Thoracic aorta (tissue), 2 donors: ENCODE measurements at regions not wholly inside any gene's neighbourhood (a gene's known extent, or its start where the extent isn't known, plus 50 kb on each side); places are given as distances from the start of the nearest gene placed in this dataset.
"Not testable (repeated sequence)": the region's sequence is repeated elsewhere in the genome, so short reads cannot be mapped to it uniquely, and the experiment has no call there.

ENCODE experiments used
- ATAC-seq: fragments of 150-250 bp; one replicate; pipeline ENCODE4 v1.8.0; 2017; ENCODE audit warnings: low read depth; ENCODE audit not compliant: insufficient number of reproducible peaks, low FRiP score
- DNase-seq: peaks from one replicate; pipeline ENCODE4 v3.0.0-alpha.2; 2020; ENCODE audit warnings: low spot score
- H3K27ac ChIP-seq, 2 donors: fragments of 200-600 bp; sonication (generic); 1 replicate in 1 of 2; 2 replicates in 1 of 2; pipeline ENCODE4 v1.5.1; 2016; ENCODE audit warnings: mild to moderate bottlenecking in 2 of 2, moderate library complexity in 2 of 2
- H3K27me3 ChIP-seq: fragments of 200-600 bp; sonication (generic); replicated peaks from 2 replicates; pipeline ENCODE4 v1.6.0; 2016; ENCODE audit warnings: mild to moderate bottlenecking; ENCODE audit not compliant: insufficient read depth
- H3K36me3 ChIP-seq: fragments of 200-600 bp; sonication (generic); one replicate; pipeline ENCODE4 v1.5.1; 2016
- H3K4me1 ChIP-seq, 2 donors: fragments of 200-600 bp; sonication (generic); 1 replicate in 1 of 2; 2 replicates in 1 of 2; pipeline versions ENCODE4 v1.5.1 to v1.6.0; 2016; ENCODE audit warnings: low read depth in 2 of 2, mild to moderate bottlenecking in 1 of 2; ENCODE audit not compliant: control insufficient read depth in 1 of 2
- H3K4me3 ChIP-seq: fragments of 200-600 bp; sonication (generic); 2 replicates; pipeline ENCODE4 v1.5.1; 2016; ENCODE audit warnings: mild to moderate bottlenecking
- H3K9me3 ChIP-seq: fragments of 200-600 bp; sonication (generic); 2 replicates; pipeline ENCODE4 v1.5.1; 2016
- TF ChIP-seq, protein P1 (sequence below): fragments of 200-600 bp; sonication (generic); IDR thresholded peaks from one replicate; pipeline ENCODE4 v1.5.1; 2019; ENCODE audit warnings: antibody characterized with exemption

DNA sequence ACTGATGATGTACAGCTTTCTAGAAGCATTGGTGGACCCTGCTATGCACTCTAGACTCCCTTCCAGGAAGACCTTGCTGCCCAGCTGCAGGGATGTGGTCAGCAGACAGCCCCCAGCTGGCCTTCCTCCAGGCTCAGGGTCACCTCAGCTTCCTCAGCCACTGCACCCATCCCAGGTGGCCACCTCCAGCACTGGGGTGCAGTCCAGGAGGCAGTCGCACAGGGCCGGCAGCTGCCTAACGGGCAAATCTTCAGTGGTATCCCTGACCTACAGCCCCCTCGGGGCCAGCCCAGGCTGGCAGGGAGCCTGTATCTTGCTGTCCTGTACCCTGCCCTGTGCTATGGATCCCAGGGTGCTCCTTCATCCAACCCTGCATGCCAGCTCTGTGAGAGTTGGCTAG is 81.8 kb downstream of the GADD45G start:
- Histone ChIP-seq H3K36me3 (no peaks in the 10 kb centered on the region), H3K9me3 (no peaks in the 10 kb centered on the region), H3K27ac (peak overlapping the region in 1 of 2 donors; percentile 82), H3K27me3 (no peaks in the 10 kb centered on the region), H3K4me3 (no peak overlapping the region), H3K4me1 (peaks cover 18 to 42% of the 10 kb centered on the region in 2 donors)
- ATAC-seq (no peak), DNase-seq (no peak)
- TF ChIP-seq, protein P1, sequence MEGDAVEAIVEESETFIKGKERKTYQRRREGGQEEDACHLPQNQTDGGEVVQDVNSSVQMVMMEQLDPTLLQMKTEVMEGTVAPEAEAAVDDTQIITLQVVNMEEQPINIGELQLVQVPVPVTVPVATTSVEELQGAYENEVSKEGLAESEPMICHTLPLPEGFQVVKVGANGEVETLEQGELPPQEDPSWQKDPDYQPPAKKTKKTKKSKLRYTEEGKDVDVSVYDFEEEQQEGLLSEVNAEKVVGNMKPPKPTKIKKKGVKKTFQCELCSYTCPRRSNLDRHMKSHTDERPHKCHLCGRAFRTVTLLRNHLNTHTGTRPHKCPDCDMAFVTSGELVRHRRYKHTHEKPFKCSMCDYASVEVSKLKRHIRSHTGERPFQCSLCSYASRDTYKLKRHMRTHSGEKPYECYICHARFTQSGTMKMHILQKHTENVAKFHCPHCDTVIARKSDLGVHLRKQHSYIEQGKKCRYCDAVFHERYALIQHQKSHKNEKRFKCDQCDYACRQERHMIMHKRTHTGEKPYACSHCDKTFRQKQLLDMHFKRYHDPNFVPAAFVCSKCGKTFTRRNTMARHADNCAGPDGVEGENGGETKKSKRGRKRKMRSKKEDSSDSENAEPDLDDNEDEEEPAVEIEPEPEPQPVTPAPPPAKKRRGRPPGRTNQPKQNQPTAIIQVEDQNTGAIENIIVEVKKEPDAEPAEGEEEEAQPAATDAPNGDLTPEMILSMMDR = no peak

DNA sequence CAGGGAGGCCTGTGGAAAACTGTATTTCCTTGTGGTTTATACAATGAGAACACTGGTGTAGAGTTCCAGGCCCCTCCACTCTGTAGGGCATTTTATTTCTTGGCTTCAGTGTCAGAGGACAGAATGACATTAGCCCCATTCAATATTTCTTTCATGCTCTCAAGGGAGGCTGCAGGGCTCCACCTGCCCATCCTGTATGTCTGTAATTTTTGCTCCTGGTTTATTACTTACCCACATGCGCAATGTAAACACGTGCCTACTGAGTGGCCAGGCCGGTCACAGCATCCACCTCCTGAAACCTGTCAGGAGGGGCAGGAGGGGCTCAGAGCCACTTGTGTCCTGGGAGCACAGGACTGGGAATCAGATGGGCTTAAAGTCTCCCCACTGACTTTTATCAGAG is 82.4 kb downstream of the GADD45G start:
- Histone ChIP-seq H3K27ac (no peak overlapping the region), H3K4me3 (no peak overlapping the region), H3K4me1 (peaks cover 18 to 42% of the 10 kb centered on the region in 2 donors), H3K36me3 (no peaks in the 10 kb centered on the region), H3K27me3 (no peaks in the 10 kb centered on the region), H3K9me3 (no peaks in the 10 kb centered on the region)
- DNase-seq (no peak), ATAC-seq (no peak)
- TF ChIP-seq, protein P1 = no peak

DNA sequence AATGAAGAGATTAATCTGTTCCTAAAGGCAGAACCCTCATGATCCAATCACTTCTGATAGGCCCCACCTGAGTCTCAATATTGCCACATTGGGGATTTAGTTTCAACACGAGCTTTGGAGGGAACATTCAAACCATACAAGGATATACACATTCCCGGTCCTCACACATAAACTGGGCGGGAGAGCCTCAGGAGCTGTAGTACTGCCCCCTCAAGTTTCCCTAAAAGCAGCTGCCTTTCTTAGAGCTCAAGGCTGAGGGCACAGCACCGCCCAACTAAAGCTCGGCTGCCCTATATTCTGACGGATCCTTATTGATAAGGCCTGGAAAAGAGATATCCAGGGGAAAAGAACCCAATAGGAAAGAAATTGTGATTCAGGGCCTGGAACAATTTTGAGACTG is 83.0 kb downstream of the GADD45G start:
- TF ChIP-seq, protein P1 = no peak
- H3K36me3 ChIP-seq = no peaks in the 10 kb centered on the region
- H3K9me3 ChIP-seq = no peaks in the 10 kb centered on the region
- H3K27me3 ChIP-seq = no peaks in the 10 kb centered on the region
- no peak for ATAC-seq
- no peak overlapping the region for H3K4me3 ChIP-seq
- DNase-seq = no peak
- peaks cover 18 to 42% of the 10 kb centered on the region in 2 donors for H3K4me1 ChIP-seq
- no peak overlapping the region for H3K27ac ChIP-seq

DNA sequence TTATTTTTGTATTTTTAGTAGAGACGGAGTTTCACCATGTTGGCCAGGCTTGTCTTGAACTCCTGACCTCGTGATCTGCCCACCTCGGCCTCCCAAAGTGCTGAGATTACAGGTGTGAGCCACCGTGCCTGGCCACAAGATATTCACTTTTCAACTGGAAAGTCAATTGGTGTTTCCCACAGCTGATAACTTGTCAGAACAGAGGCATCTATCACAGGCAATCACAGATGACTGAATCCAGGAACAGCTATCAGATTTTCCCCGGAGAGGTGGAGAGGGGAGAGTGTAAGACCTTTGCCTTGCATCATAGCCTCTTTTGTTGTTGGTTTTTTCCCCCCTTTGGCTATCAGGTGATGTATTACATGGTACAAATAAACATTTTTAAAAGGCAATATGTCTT is 84.5 kb downstream of the GADD45G start:
- H3K36me3 ChIP-seq, H3K27ac ChIP-seq, H3K9me3 ChIP-seq, H3K27me3 ChIP-seq, H3K4me3 ChIP-seq, ATAC-seq, DNase-seq: not testable (repeated sequence)
- H3K4me1 ChIP-seq = peaks cover 10 to 29% of the 10 kb centered on the region in 2 donors

DNA sequence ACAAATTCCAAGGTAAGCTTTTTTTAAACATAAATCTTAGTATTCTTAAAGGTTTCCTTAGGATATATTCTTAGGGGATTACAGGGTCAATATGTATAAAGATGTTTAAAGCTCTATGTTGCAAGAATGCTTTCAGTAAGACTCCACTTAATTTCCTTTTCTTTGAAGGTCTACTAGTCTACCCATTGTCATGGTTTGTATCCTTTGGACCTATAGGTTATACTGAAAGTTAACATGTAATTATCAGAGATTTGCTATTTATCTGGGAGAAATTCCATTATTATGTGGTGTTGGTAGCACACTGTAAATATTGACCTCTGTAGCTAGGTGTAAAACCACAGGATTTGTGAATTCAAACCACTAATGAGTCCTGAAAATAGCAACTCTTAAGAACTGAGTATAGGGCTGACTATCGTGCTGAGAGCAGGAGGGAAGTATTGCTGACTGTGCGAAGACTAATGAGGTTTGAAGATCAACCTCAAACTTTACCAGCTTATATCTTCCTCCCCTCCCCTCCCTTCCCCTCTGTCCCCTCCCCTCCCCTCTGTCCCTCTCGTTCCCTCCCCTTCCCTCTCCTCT is 85.6 kb downstream of the GADD45G start:
- H3K4me1 ChIP-seq = peaks cover 7 to 19% of the 10 kb centered on the region in 2 donors
- no peaks in the 10 kb centered on the region for H3K36me3 ChIP-seq
- H3K9me3 ChIP-seq = no peaks in the 10 kb centered on the region
- H3K4me3 ChIP-seq = no peak overlapping the region
- H3K27ac ChIP-seq = no peak overlapping the region
- no peak for DNase-seq
- H3K27me3 ChIP-seq = no peaks in the 10 kb centered on the region
- no peak for ATAC-seq
- TF ChIP-seq, protein P1 = no peak

DNA sequence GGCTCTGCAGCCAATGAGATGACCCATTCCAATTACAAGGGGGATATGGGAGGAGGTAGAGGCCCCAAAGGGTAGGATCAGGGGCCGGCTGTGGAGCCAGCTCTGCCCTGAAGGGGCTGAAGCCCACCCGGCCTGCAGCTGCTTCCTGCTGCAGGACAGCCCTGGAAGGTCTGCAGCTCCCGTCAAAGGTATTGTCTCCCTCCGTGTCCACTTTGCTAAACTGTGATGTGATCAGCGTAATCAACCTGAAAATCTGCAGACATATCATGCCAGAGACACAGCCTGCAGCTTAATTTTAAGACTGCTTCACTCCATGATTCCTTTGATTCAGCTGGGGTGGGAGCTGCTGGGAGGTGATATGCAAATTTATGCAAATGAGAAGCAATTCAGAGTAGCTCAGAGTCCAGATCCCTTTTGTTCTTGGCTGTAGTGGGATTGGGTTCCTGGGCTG is 90.7 kb downstream of the GADD45G start:
- H3K9me3 ChIP-seq = no peaks in the 10 kb centered on the region
- H3K4me1 ChIP-seq = no peaks in the 10 kb centered on the region
- DNase-seq (no peak), ATAC-seq (no peak)
- no peak overlapping the region for H3K4me3 ChIP-seq
- TF ChIP-seq, protein P1 = no peak
- no peaks in the 10 kb centered on the region for H3K36me3 ChIP-seq
- no peak overlapping the region for H3K27ac ChIP-seq
- no peaks in the 10 kb centered on the region for H3K27me3 ChIP-seq

DNA sequence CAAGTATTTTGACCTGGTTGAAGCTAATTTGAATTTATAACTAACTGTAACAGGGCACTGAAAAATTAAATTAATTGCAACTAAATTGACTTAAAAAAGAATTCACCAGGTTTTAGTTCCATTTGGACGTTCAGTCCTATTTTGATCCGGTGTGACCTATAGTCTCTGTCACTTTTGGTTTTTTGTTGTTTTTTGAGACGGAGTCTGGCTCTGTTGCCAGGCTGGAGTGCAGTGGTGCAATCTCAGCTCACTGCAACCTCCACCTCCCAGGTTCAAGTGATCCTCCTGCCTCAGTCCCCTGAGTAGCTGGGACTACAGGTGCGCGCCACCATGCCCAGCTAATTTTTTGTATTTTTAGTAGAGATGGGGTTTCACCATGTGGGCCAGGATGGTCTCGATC is 91.2 kb downstream of the GADD45G start:
- not testable (repeated sequence) for H3K27ac ChIP-seq, ATAC-seq, H3K36me3 ChIP-seq, H3K4me1 ChIP-seq, H3K4me3 ChIP-seq, H3K27me3 ChIP-seq, H3K9me3 ChIP-seq, DNase-seq
